MM.1S (cell line): ENCODE measurements at regions not wholly inside any gene's neighbourhood (a gene's known extent, or its start where the extent isn't known, plus 50 kb on each side); places are given as distances from the start of the nearest gene placed in this dataset.

Experiments
- EZH2 ChIP-seq: fragments of 300-600 bp; sonication (generic); optimal IDR thresholded peaks from 2 replicates; pipeline ENCODE3; 2017; ENCODE audit warnings: low read depth, mild to moderate bottlenecking, antibody characterized with exemption, low read length, mixed read lengths
- EZH2phosphoT487 ChIP-seq: fragments of 300-600 bp; sonication (generic); IDR thresholded peaks from 2 replicates; pipeline ENCODE4 v1.6.1; 2018; ENCODE audit warnings: antibody characterized with exemption, low read length
- TF ChIP-seq, protein P1 (sequence below): fragments of 300-600 bp; sonication (generic); IDR thresholded peaks from 2 replicates; pipeline ENCODE4 v1.5.1; 2016; ENCODE audit warnings: antibody characterized with exemption, low read length, mixed read lengths

DNA sequence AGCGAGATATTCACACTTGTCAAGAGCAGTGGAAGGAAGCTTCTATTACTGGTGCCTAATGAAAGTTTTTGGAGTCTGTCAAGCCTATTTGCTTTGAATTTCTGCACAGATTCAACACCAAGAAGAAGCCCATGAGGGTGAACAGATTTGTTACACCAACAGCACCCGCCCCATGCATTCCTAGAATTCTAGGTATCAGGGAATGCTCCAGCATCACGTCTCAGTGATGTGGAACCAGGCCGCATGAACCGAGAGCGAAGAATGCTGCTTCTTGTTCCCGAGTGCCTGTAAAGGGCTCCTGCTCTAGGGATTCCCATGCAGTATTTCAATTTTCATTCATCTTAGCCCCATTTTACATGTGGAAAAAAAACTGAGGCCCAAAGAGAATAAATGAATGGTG lies 69.7 kb downstream of the KCNF1 start:
- TF ChIP-seq EZH2 (no peak), EZH2phosphoT487 (no peak)
- TF ChIP-seq, protein P1, sequence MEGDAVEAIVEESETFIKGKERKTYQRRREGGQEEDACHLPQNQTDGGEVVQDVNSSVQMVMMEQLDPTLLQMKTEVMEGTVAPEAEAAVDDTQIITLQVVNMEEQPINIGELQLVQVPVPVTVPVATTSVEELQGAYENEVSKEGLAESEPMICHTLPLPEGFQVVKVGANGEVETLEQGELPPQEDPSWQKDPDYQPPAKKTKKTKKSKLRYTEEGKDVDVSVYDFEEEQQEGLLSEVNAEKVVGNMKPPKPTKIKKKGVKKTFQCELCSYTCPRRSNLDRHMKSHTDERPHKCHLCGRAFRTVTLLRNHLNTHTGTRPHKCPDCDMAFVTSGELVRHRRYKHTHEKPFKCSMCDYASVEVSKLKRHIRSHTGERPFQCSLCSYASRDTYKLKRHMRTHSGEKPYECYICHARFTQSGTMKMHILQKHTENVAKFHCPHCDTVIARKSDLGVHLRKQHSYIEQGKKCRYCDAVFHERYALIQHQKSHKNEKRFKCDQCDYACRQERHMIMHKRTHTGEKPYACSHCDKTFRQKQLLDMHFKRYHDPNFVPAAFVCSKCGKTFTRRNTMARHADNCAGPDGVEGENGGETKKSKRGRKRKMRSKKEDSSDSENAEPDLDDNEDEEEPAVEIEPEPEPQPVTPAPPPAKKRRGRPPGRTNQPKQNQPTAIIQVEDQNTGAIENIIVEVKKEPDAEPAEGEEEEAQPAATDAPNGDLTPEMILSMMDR = no peak
